ENCODE measurements at regions not wholly inside any gene's neighbourhood (a gene's known extent, or its start where the extent isn't known, plus 50 kb on each side); places are given as distances from the start of the nearest gene placed in this dataset.

DNA sequence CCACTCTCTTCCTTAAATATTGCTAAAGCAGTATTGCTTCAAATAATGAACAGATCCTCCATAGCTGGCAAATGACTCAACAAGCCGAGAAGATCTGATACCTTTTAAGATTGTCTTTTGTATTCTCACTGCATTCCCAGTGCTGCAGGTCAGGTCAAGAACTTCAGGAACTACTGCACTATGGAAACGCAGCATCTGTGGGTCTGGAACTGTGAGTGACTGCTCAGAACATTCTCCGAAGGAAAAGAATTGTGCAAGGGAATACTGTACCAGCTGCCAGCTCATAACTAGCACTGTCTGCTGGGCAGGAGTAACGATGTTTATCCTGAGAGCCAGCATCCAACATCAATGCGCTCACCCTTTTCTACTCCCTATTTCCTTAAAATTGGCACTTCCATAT is 348.0 kb upstream of the SOX5 start:
- TF ChIP-seq EZH2phosphoT487 (IDR thresholded peaks at IDR 0.05; ENCODE audit: insufficient read depth, low read depth), result no peak
- no peak for TF ChIP-seq EZH2 (IDR thresholded peaks at IDR 0.05; ENCODE audit: insufficient read depth, poor library complexity, severe bottlenecking)
